Calu3 (cell line): ENCODE measurements at regions not wholly inside any gene's neighbourhood (a gene's known extent, or its start where the extent isn't known, plus 50 kb on each side); places are given as distances from the start of the nearest gene placed in this dataset.

ENCODE experiments used
- BruUV-seq: library from RNA; stranded (reverse); fragments of 400-500 nt; replicated peaks from 2 replicates; lab custom pipeline; 2021; lab: Mats Ljungman, UMichigan
- CTCF ChIA-PET: fragments of 300-600 bp; sonication (Branson Sonifier 250); formaldehyde crosslinking; loops from one replicate; lab custom pipeline; 2022; ENCODE audit warnings: antibody characterized with exemption; lab: Charles Lee
- DNase-seq: peaks from one replicate; pipeline ENCODE4 v3.0.0; 2022
- H3K27ac Mint-ChIP-seq: one replicate; pipeline ENCODE4 v1.8.0; 2022; ENCODE audit warnings: mixed read lengths; ENCODE audit not compliant: unreplicated experiment
- H3K27me3 Mint-ChIP-seq: one replicate; pipeline ENCODE4 v1.8.0; 2022; ENCODE audit warnings: mixed read lengths; ENCODE audit not compliant: unreplicated experiment
- H3K36me3 Mint-ChIP-seq: one replicate; pipeline ENCODE4 v1.8.0; 2022; ENCODE audit warnings: mild to moderate bottlenecking, moderate library complexity, mixed read lengths; ENCODE audit not compliant: insufficient read depth, unreplicated experiment
- H3K4me1 Mint-ChIP-seq: one replicate; pipeline ENCODE4 v1.8.0; 2022; ENCODE audit warnings: mild to moderate bottlenecking, low read depth, mixed read lengths; ENCODE audit not compliant: unreplicated experiment
- H3K4me3 Mint-ChIP-seq: one replicate; pipeline ENCODE4 v1.8.0; 2022; ENCODE audit warnings: mild to moderate bottlenecking, low read depth, moderate library complexity, mixed read lengths; ENCODE audit not compliant: unreplicated experiment
- H3K9me3 Mint-ChIP-seq: one replicate; pipeline ENCODE4 v1.8.0; 2022; ENCODE audit warnings: low read depth, mixed read lengths; ENCODE audit not compliant: unreplicated experiment
- CTCF ChIP-seq: fragments of 200-600 bp; IDR thresholded peaks from one replicate; pipeline ENCODE4 v1.8.0; 2022; ENCODE audit warnings: antibody characterized with exemption; ENCODE audit not compliant: unreplicated experiment
- intact Hi-C: fragments of 100-400 bp; cut with micrococcal nuclease; formaldehyde crosslinking; loops from one replicate; pipeline ENCODE4 v1.10.0; 2022; ENCODE audit not compliant: unreplicated experiment

- peaks cover 14% of the 10 kb centered on the region for H3K9me3 Mint-ChIP-seq
- CTCF ChIA-PET = no interaction called here
- DNase-seq = no peak
- H3K4me3 Mint-ChIP-seq = no peak overlapping the region
- no peak for TF ChIP-seq CTCF
- H3K27me3 Mint-ChIP-seq = no peaks in the 10 kb centered on the region
- no peaks in the 10 kb centered on the region for H3K36me3 Mint-ChIP-seq
- BruUV-seq = no TSS peak
- H3K4me1 Mint-ChIP-seq = no peaks in the 10 kb centered on the region
- intact Hi-C loops = no loop called here
- H3K27ac Mint-ChIP-seq = no peak overlapping the region
Observed at GRCh38 chr1:187952446-187952845, 1123.7 kb downstream of the PLA2G4A start.

GRCh38 chr1:187956975-187957374 is 1128.2 kb downstream of the PLA2G4A start:
- Mint-ChIP-seq H3K9me3 (peaks cover 8% of the 10 kb centered on the region), H3K27me3 (no peaks in the 10 kb centered on the region), H3K4me3 (no peak overlapping the region), H3K4me1 (peaks cover 15% of the 10 kb centered on the region), H3K27ac (no peak overlapping the region), H3K36me3 (no peaks in the 10 kb centered on the region)
- TF ChIP-seq CTCF = no peak
- DNase-seq = no peak
- BruUV-seq = no TSS peak
- CTCF ChIA-PET = no interaction called here
- intact Hi-C loops = no loop called here

GRCh38 chr1:187958207-187958606 is 1129.5 kb downstream of the PLA2G4A start:
- no TSS peak for BruUV-seq
- Mint-ChIP-seq H3K27ac (no peak overlapping the region), H3K9me3 (peaks cover 6% of the 10 kb centered on the region), H3K4me3 (no peak overlapping the region), H3K4me1 (peaks cover 15% of the 10 kb centered on the region), H3K27me3 (no peaks in the 10 kb centered on the region), H3K36me3 (no peaks in the 10 kb centered on the region)
- no peak for TF ChIP-seq CTCF
- CTCF ChIA-PET = no interaction called here
- intact Hi-C loops = no loop called here
- DNase-seq = no peak

GRCh38 chr1:187959062-187959461 is 1130.3 kb downstream of the PLA2G4A start:
- Mint-ChIP-seq H3K36me3 (no peaks in the 10 kb centered on the region), H3K27ac (no peak overlapping the region), H3K9me3 (peaks cover 6% of the 10 kb centered on the region), H3K4me1 (peaks cover 15% of the 10 kb centered on the region), H3K4me3 (no peak overlapping the region), H3K27me3 (no peaks in the 10 kb centered on the region)
- DNase-seq = no peak
- no peak for TF ChIP-seq CTCF
- intact Hi-C loops = no loop called here
- BruUV-seq = no TSS peak
- CTCF ChIA-PET = no interaction called here
